HG02759 (cell line): ENCODE measurements at regions not wholly inside any gene's neighbourhood (a gene's known extent, or its start where the extent isn't known, plus 50 kb on each side); places are given as distances from the start of the nearest gene placed in this dataset.
"Not testable (repeated sequence)": the region's sequence is repeated elsewhere in the genome, so short reads cannot be mapped to it uniquely, and the experiment has no call there.

ENCODE experiments used
- ATAC-seq: cut with Tn5 transposase; IDR thresholded peaks from one replicate; pipeline ENCODE4 v1.9.1; 2021; ENCODE audit warnings: mild to moderate bottlenecking, moderate library complexity; ENCODE audit not compliant: unreplicated experiment

DNA sequence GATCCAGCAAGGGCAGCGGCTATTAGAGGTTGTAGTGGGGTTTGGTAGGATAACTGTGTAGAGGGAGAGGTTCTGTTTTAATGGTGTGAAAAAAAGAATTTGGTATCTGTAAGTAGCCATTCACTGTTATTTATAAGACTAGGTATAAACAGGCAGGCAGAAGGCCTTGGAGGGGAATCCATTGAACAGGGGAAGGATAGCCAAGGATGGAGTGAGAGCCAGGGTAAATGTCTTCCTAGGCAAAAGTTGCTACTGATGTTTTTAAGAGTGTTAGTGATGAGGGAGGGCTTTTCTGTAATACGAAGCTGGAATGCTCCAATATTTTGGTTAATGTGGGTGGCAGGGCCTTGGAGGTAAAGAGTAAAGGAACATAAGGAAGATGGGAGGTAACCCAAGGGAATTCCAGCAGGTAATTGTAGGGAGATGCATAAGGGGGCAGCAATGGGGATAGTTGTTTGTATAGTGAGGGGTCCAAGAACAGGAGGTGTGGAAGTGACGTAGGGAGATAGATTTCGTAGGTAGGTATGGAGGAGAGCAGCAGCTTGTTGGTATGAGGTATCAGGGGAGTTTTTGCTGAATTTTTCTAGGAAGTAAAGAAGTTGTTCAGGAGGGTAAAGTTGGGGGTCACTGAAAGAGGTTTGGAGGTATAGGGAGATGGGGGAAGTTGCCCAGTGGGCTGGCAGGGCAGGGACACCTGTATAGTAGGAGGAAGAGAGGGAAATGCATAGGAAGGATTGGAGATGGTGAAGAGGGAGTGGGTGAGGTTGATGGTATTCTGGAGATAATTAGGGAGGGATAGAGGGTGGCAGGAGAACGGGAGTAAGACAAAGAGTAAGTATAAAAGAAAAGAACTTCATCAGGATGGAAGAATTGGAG is 752.4 kb upstream of the ADGRB3 start:
- no peak for ATAC-seq

DNA sequence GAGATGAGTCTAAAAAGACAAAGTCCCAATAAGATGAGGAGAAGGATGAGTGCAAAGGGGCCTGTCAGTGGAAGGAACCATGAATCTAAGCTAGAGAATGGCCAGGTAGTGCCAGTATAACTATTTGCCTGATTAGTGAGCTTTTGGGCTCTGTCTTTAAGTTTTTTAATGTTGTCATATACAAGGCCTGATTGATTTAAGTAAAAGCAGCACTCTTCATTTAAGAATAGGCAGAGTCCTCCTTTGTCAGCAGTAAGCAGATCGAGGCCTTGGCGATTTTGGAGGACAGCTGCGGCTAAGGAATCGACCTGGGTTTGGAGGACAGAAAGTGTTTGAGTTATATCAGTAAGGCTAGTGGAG is 753.4 kb upstream of the ADGRB3 start:
- no peak for ATAC-seq

DNA sequence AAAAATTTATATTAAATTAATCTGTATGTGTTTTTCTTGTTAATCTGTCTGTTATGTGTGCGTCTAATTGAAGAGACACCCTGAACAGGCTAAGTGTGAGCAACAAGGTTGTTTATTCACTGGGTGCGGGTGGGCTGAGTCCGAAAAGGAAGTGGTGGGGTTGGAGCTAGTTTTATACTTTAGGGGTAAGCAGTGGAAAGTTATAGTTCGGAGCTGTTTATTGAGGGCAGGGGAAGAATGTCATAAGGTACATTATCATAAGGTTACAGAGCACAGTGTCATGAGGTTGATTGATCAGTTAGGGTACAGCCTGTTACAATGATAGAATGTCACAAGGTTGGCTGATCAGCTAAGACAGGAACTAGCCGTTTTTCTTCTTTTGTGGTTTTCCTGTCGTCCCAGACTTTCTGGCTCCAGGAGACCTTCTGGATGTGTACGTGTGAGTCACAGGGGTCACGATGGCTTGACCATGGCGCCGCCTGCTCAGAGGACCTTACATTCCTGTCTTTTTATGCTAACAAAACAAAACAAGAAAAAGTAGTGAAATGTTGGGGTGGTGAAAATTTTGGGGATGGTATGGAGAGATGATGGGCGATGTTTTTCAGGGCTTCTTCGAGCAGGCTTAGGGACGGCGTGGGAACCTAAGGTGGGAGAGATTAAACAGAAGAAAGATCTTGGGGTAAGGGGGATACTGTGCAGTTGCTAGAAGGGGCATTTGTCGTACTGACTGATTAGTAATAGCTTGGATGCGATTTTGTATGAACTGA is 754.0 kb upstream of the ADGRB3 start:
- no peak for ATAC-seq

DNA sequence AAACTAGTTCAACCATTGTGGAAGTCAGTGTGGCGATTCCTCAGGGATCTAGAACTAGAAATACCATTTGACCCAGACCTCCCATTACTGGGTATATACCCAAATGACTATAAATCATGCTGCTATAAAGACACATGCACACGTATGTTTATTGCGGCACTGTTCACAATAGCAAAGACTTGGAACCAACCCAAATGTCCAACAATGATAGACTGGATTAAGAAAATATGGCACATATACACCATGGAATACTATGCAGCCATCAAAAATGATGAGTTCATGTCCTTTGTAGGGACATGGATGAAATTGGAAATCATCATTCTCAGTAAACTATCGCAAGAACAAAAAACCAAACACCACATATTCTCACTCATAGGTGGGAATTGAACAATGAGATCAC is 754.7 kb upstream of the ADGRB3 start:
- ATAC-seq: not testable (repeated sequence)

DNA sequence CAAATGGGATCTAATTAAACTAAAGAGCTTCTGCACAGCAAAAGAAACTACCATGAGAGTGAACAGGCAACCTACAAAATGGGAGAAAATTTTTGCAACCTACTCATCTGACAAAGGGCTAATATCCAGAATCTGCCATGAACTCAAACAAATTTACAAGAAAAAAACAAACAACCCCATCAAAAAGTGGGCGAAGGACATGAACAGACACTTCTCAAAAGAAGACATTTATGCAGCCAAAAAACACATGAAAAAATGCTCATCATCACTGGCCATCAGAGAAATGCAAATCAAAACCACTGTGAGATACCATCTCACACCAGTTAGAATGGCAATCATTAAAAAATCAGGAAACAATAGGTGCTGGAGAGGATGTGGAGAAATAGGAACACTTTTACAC is 755.2 kb upstream of the ADGRB3 start:
- ATAC-seq: not testable (repeated sequence)

DNA sequence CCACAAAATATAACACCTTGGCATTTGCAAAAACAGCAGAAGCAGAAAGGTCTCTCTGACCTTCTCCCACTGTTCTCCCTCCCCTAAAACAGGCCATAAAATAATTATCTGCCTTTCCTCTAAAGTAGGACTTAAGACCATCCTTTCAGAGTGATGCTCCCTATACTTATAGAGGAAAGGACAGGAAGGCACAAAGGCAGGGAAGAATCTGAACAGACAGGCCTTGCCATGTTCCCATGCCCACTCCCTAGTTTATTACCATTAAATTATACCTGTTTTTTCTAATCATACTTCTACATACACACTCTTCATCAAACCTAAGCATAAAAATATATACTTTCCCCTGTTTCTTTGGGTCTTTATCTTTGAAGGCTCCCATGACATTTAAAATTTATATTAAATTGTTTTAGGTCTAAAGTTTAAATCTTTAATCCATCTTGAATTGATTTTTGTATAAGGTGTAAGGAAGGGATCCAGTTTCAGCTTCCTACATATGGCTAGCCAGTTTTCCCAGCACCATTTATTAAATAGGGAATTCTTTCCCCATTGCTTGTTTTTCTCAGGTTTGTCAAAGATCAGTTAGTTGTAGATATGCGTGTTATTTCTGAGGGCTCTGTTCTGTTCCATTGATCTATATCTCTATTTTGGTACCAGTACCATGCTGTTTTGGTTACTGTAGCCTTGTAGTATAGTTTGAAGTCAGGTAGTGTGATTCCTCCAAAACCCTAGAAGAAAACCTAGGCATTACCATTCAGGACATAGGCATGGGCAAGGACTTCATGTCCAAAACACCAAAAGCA is 755.8 kb upstream of the ADGRB3 start:
- ATAC-seq: not testable (repeated sequence)

DNA sequence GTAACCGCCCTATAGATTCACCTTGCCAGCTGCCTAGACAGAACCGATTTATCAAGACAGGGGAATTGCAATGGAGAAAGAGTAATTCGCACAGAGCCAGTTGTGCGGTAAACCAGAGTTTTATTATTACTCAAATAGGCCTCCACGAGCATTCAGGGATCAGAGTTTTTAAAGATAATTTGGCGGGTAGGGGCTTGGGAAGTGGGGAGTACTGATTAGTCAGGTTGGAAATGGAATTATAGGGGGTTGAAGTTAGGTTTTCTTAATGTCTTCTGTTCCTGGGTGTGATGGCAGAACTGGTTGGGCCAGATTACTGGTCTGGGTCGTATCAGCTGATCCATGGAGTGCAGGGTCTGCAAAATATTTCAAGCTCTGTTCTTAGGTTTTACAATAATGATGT is 756.9 kb upstream of the ADGRB3 start:
- ATAC-seq: not testable (repeated sequence)

DNA sequence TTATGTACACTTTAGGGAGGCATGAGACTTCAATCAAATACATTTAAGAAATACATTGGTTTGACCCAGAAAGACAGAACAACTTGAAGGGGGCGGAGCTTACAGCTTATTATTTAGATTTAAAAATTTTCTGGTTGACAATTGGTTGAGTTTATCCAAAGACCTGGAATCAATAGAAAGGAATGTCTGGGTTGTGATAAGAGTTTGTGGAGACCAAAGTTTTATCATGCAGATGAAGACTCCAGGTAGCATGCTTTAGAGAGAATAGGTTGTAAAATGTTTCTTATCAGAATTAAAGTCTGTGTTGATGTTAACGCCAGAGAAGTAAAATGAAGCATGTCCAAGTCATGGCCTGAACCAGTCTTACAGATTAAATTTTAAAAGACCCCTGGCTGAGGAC is 757.8 kb upstream of the ADGRB3 start:
- ATAC-seq: no peak

DNA sequence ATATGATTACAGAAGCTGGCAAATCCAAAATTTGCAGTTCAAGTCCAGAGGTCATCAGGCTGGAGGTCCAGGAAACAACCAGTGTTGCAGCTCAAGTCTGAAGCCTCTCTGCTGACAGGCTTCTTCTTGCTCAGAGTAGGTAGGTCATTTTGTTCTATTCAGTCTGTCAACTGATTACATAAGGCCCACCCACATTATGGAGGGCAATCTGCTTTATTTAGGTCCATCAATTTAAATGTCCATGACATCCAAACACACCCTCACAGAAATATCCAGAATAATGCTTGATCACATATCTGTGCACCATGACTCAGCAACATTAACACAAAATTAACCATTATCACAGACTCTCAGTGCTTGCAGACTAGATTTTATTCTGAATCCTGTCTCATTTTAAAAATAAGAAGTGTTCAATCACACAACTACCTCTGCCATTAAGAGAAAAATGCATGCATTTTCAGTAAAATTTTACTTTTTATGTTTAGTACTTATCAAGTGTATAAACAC is 759.2 kb upstream of the ADGRB3 start:
- ATAC-seq: no peak

DNA sequence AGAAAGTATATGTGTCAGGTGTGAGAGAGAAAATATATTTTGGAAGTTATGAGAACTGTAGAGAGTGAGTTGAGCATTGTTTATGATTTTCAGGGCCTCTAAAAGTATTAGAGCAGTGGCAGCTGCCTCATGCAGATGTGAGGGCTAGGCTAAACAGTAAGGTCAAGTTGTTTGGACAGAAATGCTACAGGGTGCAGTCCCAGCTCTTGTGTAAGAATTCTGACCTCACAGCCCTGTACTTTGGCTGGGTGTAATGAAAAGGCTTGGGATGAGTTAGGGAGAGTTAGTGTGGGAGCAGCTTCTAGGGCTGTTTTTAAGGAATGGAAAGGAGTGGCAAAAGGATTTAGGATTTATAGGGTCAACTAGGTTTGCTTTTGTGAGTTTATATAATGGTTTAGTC is 764.8 kb upstream of the ADGRB3 start:
- ATAC-seq: no peak

DNA sequence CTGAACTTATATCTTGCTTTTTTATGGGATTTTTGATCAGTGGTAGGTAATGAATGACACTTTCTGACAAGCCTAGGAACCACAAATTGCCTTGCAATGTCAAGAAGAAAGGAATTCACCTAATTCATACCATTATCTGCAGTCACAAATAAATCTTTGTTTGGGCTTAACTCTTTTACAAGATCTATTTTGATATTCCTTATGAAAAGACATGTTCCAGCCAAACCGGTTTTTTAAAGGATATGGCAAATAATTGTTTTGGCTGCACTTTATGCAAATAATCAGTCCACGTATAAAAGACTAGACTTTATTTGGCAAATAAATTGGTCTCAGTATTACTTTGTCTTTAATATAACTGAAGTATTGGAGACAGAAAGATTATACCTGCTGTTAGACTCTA is 771.7 kb upstream of the ADGRB3 start:
- ATAC-seq: no peak

DNA sequence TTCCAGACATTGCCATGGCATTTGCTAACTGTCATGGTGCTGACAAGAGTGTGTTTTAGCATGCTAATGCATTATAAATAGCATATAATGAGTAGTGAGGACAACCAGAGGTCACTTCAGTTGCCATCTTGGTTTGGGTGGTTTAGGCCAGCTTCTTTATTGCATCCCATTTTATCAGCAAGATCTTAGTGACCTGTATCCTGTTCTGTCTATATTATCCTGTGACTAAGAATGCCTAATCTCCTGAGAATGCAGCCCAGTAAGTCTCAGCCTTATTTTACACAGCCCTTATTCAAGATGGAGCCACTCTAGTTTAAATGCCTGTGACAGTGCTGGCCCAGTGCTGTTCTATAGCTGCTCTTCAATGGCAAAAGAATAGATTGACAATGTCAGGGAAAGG is 781.0 kb upstream of the ADGRB3 start:
- no peak for ATAC-seq

DNA sequence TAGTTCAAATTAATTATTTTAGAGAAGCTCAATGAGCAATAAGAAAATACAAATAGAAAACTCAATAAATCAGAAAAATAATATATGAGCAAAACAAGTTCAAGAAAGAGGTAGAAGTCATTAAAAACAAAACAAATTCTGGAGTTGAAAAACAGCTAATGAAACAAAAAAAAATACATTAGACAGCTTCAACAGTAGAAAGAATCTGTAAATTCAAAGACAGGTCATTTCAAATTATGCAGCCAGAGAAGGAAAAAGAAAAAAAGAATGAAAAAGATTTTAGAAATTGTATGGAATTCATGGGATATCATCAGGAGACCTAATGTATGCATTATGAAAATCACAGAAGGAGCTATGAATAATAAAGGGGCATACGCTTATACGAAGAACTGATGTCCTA is 795.3 kb upstream of the ADGRB3 start:
- ATAC-seq: no peak

DNA sequence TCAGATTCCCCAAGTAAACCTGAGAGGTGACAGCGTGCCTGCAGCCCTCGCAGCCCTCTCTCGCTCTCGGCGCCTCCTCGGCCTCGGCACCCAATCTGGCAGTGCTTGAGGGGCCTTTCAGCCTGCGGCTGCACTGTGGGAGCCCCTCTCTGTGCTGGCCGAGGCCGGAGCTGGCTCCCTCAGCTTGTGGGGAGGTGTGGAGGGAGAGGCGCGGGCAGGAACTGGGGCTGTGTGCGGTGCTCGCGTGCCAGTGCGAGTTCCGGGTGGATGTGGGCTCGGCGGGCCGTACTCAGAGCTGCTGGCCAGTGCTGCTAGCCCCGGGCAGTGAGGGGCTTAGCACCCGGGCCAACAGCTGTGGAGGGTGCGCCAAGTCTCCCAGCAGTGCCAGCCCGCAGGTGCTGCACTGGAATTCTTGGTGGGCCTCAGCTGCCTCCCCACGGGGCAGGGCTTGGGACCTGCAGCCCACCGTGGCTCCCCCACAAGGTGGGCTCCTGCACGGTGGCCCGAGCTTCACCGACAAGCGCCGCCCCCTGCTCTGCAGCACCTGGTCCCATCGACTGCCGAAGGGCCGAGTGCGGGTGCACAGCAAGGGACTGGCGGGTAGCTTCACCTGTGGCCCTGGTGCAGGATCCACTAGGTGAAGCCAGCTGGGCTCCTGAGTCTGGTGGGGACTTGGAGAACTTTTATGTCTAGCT is 809.7 kb upstream of the ADGRB3 start:
- ATAC-seq: no peak

DNA sequence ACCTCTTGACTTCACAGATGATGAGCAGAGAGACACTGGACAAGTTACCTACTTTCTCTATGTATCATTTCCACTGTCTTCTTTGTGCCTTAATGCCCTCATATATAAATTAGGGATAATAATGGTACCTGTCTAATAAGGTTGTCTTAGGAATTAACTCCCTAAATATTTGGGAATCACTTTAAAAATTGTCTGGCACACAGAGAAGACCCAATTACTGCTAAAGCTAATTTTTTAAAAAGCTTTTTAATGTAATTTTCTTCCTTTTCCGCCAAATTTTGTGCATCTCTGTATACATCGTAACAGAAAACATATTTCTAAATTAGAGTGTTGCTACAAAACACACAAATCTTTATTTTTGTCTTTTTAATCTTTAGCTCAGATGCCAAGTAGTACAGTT is 816.8 kb upstream of the ADGRB3 start:
- no peak for ATAC-seq

DNA sequence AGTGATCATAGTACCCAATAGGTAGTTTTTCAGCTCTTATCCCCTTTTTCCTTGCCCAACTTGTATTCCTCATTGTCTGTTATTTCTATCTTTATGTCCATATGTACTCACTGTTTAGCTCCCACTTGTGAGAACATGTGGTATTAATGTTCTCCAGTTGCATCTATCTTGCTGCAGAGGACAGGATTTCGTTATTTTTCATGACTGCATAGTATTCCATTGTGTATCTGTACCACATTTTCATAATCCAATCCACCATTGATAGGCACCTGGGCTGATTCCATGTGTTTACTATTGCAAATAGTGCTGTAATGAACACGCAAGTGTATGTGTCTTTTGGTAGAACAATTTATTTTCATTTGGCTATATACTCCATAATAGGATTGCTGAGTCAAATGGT is 819.5 kb upstream of the ADGRB3 start:
- ATAC-seq: no peak

DNA sequence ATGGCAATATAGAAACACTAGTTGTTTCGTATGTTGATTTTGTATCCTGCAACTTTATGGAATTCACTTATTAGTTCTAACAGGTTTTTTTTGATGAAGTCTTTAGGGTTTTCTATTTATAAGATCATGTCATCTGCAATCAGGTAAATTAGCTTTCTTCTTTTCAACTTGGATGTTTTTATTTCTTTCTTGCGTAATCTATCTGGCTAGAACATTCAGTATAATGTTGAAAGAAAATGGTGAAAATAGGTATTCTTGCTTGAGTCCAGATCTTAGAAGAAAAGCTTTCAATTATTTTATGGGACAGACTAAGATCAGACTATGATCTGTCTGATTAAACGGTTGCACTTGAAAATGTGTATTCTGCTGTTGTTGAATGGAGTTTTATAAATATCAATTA is 820.8 kb upstream of the ADGRB3 start:
- ATAC-seq: no peak

DNA sequence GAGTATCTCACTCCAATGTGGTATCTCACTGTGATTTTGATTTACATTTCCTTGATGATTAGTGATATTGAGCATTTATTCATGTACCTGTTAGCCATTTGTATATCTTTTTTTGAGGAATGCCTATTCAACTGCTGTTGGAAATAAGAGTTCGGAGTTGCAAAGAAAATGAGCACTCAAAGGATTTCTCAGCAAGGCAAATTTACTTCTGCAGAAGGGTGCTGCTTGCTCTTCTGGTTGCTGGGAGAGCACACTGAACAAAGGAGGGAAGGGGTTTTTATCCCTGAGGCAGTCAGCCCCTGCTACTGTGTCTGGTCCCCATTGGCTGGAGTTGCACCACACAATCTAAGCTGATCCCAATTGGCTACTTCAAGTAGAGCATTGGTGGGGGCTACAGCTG is 822.4 kb upstream of the ADGRB3 start:
- no peak for ATAC-seq

DNA sequence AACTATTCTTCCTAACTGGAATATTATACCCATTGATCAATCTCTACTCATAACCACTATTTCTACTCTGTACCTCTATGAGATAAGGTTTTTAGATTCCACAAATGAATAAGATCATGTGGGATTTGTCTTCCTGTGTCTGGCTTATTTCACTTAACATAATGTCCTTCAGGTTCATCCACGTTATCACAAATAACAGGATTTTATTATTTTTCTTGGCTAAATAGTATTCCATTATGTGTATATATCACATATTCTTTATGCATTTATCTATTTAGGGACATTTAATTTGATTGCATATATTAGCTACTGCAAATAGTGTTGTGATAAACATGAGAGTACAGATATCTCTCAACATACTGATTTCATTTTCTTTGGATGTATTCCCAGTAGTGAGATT is 823.0 kb upstream of the ADGRB3 start:
- no peak for ATAC-seq

DNA sequence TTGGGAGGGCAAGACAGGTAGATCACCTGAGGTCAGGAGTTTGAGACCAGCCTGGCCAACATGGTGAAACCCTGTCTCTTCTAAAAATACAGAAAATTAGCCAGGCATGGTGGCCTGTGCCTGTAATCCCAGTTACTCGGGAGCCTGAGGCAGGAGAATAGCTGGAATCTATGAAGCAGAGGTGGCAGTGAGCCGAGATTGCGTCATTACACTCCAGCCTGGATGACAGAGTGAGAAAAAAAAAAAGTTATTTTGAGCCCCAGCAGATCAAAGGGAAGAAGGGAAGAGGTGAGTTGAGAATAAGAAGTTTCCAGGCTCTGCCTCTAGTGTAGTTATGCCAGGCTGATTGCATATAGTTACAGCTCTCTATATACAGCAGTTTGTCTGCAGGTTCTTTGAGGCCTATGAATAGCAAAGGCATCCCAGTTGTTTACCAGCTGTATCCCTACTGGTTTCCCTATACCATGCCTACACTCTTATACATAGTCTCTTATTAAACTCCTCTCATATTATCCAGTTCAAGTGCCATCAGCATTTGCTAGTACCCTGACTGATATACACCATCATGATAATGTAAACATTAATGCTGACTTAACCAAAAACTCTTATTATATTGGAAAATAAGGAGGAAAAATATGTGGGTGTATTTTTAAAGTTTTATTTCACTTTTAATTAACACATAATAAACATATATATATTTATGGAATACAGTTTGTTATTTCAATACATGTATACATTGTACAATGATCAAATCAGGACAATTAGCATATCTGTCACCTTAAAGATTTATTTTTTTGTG is 823.6 kb upstream of the ADGRB3 start:
- no peak for ATAC-seq
